Erythroblast (primary cell): ENCODE measurements at regions not wholly inside any gene's neighbourhood (a gene's known extent, or its start where the extent isn't known, plus 50 kb on each side); places are given as distances from the start of the nearest gene placed in this dataset.

Experiments
- DNase-seq, 2 experiments: peaks; one replicate each; lab custom pipeline; 2025; lab: John Stamatoyannopoulos, UW
- GATA1 ChIP-seq: IDR thresholded peaks from 2 replicates; pipeline ENCODE4 v1.6.1; 2011; ENCODE audit warnings: low read depth, mild to moderate bottlenecking, control low read depth, low read length, moderate library complexity
- POLR2A ChIP-seq: IDR thresholded peaks from 2 replicates; pipeline ENCODE4 v1.6.1; 2011; ENCODE audit warnings: mild to moderate bottlenecking, low read length

DNA sequence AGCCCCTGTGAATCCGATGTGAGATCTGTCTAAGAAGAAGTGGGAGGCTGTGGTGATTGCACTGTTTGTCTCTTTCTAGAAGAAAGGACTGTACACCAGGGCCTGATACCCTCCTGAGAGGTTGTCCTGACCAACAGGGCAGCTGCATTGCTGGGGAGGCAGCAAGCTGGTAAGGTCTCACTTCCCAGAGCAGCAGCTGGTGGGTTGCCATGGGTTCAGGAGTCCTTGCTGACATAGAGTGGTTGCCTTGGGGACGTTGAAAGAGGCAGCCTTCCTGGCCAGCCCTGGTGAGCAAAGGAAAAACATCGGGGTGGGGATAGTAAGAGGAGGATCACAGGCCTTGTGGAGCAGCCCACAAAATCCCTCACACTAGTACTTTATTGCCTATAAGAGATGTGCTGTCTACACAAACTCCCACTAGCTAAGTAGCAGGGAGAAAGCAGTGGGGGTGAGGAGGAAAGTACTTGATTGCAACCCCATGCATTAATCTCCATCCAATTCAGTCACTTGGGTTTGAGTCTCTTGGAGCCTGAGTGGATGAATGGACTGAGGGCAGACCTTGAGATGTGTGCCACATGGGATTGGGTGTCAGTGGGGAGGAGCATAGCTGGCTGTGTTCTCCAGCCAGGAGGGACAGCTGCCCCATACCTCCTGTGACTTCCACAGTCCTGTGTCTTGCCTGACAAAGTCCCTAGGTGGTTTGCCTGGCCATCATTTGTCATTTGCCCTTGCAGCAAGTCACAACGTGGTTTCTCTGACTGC lies 143.8 kb upstream of the RPL38 start:
- DNase-seq = no peak
- TF ChIP-seq POLR2A (no peak), GATA1 (no peak)

DNA sequence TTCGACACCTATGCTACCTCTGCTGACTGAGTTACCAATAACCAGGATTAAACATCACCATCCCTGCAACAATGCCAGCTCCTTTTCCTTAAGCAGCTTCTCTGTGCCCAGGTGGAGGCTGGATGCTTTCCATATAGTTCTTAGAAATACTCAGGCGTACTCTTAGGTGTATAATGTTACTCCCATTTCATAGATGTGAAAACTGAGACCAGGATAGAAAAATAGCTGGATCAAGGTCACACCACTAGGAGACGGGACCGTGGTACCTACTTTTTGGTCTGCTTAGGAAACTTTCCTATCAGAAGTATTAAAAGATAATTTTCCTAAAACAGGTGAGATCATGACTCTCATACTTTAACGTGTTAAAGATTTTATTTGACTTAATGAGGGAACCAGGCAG lies 141.7 kb upstream of the RPL38 start:
- TF ChIP-seq POLR2A = no peak
- TF ChIP-seq GATA1 = no peak

DNA sequence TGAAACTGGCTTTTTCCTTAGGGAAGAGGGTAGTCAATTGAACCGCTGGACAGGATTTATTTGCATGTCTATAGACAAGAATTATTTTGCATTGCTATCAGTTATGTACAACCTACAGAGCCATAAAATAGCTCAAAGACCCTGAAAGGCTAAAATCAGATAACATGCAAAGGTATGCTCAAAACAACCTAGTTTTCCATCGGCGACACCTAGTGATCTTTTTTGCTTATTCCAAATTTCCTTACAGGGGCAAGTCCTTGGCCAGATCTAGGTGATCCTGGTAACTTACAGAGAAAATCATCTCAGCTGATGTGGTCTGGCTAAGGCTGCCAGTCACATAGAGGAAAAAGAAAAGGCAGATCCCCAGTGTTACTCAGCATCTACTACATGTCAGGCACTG lies 141.2 kb upstream of the RPL38 start:
- DNase-seq = no peak
- TF ChIP-seq POLR2A (no peak), GATA1 (no peak)

More for the DNA sequence above, 141.7 kb upstream of the RPL38 start:
- no peak for DNase-seq

DNA sequence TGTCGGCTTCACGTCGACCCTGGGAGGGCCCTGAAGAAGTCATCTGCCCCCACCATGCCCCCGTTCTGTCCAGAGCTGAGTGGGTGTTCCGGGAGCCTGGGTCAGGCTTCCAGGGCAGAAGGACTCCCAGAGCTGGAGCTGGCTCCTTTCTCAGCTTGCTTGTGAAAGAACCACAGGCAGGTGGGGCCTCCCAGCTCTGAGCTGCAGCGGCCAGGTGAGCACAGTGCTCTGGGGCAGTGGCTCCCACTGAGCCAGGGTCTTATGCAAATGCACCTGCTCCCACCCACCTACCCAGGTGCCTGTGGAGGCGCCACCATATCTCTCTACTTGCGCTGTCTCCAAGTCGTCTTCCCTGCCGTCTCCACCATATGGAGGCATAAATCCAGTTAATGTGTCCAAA lies 140.0 kb upstream of the RPL38 start:
- DNase-seq = no peak

DNA sequence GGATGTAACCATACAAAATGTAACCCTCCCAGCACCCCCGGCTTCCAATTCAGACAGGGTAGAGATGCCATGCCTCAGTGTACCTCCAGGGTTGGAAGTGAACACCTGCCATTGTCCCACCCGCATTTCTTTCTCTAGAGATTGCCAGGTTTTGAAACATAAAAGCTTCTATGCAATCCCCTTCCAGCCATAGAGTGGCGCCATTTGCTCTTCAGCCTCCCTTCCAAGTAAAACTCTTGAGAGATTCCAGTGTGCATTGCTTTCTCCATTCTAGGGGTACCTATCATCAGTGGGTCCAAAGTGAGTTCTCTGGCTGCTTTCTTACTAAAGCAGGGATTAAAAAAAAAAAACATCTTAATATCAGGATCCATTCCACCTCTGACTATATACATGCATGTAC lies 133.1 kb upstream of the RPL38 start:
- no peak for DNase-seq
- no peak for TF ChIP-seq GATA1
- TF ChIP-seq POLR2A = no peak

More for the DNA sequence above, 140.0 kb upstream of the RPL38 start:
- TF ChIP-seq POLR2A (no peak), GATA1 (no peak)

DNA sequence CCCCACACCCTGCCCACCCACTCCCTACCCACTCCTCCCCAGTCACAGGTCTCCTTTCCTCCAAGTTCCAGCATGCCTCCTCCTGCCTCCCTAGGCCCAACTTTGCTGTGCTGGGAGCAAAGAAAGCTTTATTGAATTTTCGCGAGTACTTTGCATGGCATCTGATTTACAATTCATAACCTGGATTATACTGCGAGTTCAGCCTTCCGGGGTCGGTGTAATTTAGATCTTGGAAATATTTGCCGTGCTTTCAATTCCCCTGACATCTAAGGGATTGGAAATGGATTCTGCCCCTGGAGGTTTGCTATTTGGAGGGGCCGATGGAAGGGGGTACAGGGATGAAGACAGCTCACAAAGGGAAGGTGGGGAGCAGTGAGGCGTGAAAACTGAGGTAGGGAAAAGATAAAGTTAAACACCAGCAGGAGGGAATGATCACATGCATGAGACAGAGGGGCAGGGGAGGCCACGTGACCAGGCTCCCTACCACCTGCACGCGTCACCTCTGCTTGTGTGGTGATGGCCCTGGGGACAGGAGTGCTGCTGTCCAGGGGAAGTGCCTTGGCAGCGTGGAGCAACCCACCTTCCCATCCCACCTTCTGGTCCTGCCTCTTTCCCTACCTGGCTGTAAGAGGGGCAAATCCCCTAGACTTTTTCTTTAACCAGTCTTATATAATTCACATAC lies 132.3 kb upstream of the RPL38 start:
- no peak for DNase-seq
- TF ChIP-seq POLR2A (no peak), GATA1 (no peak)

DNA sequence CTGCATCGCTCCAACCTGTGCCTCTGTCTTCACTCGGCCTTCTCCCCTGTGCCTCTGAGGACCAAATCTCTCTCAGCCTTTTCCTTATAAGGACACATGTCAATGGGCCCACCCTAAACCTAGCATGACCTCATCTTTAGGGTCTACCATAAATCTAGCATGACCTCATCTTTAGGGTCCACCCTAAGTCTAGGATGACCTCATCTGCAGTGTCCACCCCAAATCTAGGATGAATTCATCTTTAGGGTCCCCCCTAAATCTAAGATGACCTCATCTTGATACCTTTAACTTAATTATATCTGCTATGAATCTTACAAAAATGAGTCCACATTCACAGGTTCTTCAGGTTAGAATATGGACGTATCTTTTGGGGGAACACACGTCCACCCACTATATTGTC lies 131.1 kb upstream of the RPL38 start:
- TF ChIP-seq POLR2A (no peak), GATA1 (no peak)
- no peak for DNase-seq

DNA sequence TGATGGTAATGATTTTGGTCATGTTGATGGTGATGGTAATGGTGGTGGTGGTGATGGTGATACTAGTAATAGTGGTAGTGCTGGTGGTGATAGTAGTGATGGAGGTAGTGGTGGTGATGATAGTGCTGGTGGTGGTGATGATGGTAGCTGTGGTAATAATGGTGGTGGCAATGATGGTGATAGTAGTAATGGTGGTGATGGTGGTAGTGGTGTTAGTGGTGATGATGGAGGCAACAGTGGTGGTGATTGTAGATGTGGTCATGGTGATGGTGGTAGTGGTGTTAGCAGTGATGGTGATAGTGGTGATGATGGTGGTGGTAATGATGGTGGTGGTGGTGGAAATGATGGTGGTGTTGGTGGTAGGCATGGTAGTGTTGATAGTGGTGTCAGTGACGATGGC lies 127.0 kb upstream of the RPL38 start:
- TF ChIP-seq POLR2A (no peak), GATA1 (no peak)
- no peak for DNase-seq

DNA sequence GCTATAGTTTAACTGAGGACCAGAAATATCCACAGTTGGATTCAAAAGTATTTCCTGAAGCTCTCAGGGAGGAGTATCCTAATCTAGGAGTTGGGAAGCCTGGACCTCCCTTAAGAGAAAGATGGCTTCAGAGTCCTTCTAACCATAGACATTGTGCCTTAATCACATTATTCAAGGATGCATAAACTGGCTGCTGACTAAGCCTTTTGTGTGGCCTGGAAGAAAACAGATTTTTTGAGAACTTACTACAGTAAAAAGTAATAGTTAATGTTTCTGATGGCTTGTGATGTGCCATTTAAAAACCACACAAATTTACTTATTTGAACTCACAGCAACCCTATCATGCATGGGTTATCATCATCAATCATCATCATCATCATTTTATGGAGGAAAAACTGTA lies 126.2 kb upstream of the RPL38 start:
- DNase-seq = no peak
- TF ChIP-seq POLR2A (no peak), GATA1 (no peak)

DNA sequence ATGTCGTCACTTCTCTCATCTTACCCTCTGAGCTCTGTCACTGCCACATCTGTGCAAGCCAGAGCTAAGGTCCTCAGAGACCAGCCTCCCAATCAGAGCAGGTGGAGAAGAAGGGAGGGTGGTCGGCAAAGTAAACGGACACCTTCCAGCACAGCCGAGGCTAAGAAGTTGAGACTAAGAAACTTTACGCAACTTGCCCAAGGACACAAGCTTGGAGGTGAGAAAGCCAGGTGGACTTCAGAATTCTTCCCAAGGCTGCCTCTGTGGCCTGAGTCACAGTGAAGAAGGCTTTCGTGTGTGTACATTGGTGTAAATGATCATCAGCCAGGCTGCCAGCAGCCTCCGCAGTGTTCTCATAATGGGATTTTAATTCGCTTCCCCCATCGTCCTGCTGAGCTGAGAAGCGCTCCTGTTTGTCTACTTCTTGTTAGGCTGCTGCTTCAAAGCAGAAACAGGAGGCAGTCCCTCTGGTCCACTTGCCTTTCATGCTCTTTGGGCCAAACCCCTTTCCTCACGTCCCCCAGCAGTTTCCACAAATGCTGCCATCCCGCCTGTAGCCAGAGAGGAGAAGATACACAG lies 125.0 kb upstream of the RPL38 start:
- TF ChIP-seq GATA1 (no peak), POLR2A (no peak)
- no peak for DNase-seq

DNA sequence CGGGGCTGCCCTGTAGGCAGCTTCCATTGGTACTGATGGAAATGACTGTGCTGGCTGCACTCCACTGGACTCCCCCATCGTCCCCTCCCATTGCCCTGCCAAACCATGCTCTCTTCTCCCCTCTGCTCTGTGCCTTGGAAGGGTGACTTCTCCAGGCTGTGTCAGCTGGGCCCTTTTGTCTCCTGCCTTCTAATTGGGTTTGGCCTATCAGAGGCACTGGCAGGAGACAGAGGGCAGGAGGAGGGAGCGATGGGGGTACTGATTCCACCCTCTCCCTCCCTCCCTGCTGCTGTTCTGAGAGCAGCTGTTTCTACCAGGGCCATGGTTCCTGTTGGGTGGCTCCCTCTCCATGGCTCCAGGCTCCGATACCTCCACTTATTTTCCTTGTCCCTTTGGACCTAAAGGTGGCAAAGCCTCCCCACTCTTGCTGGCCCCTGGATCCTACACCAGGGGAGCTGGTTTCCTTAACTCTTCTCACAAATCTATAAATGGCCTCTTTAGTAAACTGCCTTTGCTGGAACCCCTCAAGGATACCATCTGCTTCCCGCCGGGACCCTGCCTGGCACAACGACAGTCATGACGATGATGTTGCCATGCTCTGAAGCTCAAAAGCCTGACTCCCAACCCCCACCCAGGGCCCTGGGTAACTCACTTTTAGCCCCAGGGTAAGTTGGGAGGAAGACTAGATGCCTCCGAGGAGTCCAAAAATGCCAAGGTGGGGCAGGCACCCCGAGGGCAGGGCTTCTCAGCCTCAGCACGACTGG lies 123.8 kb upstream of the RPL38 start:
- TF ChIP-seq POLR2A = no peak
- TF ChIP-seq GATA1 = no peak
- no peak for DNase-seq

DNA sequence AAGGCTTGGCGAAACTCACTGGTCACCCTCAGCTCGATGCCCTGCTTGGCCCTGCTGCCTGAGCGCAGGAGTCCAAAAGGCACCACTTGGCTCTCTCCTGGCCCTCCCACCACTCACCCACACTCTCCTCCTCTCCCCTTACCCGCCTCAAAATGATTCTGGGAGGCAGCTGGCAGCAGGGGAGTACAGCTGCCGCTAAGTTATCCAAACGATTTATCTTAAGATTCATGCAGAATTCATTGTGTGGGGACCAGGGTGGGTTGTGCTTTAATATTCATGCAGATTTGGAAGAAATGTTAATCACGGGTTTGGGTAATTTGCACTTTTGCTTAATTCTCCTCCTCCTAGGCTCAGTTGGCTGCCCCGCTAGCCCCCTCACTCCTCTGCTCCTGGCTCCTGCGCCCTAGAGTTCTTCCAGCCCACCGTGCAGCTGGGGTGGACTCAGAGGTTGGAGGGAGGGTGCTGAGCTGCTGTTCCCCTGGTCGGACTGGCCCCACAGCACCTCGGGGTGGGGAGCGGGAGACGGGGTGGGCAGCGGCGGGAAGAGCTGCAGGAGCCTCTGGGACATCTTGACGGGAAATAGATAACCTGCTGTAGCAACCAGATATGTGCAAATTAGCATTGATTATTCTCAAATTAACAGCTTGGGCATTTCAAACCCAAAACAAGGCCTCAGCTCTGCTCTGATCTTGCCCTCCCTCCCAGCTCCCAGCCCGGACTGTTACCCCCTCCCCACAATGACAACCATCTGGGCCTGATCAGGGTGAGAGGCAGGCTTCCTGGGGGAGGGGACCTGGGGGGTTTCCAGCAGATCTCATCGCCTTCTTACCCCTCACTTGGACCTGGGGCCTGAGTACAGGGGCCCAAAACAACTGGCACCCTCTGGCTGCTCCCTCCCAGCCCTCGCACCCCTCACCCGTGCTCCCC lies 122.6 kb upstream of the RPL38 start:
- TF ChIP-seq GATA1 (no peak), POLR2A (no peak)

DNA sequence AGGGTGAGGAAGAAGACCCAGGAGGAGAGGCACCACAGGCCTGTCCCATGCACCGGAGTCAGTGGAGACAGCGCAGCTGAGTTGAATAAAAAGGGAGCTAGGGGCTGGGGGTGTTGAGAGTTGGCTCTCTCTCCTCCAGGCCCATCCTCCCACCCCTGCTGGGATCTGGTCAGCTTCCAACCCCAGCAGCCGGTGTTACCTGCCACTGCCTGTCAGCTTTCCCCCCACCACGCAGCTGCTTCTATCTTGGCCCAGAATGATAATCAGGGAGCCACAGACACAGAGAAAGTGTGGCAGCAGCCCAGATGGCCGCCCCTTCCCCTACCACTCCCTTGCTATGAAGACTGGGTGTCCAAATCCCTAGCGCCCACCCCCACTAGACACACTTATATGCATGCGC lies 120.6 kb upstream of the RPL38 start:
- DNase-seq = no peak
- TF ChIP-seq POLR2A = no peak
- no peak for TF ChIP-seq GATA1

More for the DNA sequence above, 122.6 kb upstream of the RPL38 start:
- DNase-seq = no peak
